ENCODE measurements at regions not wholly inside any gene's neighbourhood (a gene's known extent, or its start where the extent isn't known, plus 50 kb on each side); places are given as distances from the start of the nearest gene placed in this dataset.

DNA sequence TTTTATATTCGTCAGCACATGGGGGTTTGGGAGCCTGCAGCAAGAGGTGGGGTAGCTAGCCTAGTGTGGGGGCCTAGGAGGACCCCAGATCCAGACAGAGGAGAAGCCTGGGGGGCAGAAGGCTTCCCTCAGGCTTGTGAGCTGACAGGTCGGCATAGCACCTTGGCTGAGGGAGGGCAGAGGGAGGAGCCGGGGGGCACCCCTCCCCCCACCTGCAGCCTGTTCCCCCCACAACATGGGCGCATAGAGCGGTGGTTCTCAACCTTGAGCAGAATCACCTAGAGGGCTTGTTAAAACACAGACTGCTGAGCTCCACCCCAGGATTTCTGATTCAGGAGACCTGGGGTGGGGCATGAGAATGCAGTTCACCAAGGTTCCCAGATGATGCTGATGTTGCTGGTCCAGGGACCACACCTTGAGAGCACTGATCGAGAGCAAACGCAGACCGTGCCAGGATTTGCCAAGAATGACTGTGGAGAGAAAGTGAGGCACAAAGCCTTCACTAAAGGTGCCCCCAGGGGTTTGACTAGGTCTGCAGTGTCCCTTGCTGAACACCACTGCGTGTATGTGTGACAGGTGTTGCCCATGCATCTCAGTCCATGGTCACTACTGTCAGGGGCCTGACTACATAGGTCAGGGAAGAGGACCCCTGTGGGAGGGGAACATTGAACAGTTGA is 163.3 kb downstream of the MACROH2A1 start:
- no peak for DNase-seq (ENCODE audit: low spot score)

GRCh38 chr5:135234666-135235401 is 164.2 kb downstream of the MACROH2A1 start:
- no peak for DNase-seq (ENCODE audit: low spot score)

GRCh38 chr5:135234242-135234641 is 164.8 kb downstream of the MACROH2A1 start:
- no peak for DNase-seq (ENCODE audit: low spot score)

DNA sequence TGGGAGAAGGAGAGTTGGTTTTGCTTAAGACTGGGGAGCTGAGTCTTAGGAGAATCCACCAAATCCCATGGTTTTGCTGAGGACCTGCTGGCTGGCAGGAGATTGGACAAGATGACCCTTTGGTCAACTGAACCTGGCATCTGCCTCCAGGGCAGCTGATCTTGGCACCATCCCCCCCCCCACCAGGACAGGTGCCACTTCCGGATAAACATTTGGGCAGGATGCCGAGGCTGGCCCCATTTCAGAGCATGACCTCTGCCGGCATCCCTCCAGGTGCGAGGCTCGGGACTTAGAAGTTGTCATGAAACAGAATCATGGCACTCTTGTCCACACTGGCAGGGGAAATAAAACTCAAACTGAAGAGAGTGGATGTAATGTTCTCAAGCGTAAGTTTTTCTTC is 165.6 kb downstream of the MACROH2A1 start:
- no peak for DNase-seq (ENCODE audit: low spot score)

DNA sequence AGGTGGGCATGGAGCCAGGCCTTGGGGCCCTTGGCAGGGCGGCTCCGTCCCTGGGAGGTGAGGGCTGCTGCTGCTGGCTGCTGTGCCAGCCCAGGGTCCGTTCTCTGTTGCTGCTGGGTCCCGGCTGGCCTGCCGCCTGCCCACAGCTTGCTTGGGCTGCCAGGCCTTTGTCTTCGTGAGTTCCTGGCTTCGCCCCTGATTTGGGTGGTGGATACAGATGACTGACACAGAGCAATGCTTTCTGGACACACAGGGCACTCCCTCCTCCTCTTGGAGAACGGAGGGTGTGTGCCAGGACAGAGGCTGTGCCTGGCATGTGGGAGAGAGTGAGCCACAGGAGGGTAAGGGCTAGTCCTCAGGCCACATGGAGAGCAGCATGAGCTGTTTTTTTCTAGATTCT is 166.1 kb downstream of the MACROH2A1 start:
- no peak for DNase-seq (ENCODE audit: low spot score)

- no peak for DNase-seq (ENCODE audit: low spot score)
Measured at GRCh38 chr5:135231289-135231688, 167.7 kb downstream of the MACROH2A1 start.

GRCh38 chr5:135230251-135230925 is 168.6 kb downstream of the MACROH2A1 start:
- no peak for DNase-seq (ENCODE audit: low spot score)

GRCh38 chr5:135229679-135230132 is 169.3 kb downstream of the MACROH2A1 start:
- DNase-seq (ENCODE audit: low spot score), result no peak

GRCh38 chr5:135229122-135229521 is 169.9 kb downstream of the MACROH2A1 start:
- DNase-seq (ENCODE audit: low spot score), result no peak

DNA sequence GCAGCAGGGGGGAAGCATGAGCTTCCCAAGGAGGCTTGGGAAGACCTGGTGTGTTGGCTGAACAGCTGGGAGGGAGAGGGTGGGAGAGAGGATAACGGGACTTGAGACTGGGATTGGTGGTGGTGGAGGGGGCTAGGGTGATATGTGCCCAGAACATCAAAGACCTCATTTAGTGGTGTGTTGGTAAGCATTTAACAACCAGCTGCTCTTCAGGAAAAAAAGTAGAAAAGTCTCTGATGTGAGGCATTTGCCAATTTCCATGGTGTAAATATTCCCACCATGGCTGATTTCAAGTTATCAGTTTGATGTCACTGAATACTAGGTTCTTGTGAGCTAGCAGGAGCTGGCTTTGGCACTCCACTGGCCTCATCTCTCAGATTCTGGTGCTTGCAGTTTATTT is 170.8 kb downstream of the MACROH2A1 start:
- no peak for DNase-seq (ENCODE audit: low spot score)

GRCh38 chr5:135227064-135228022 is 171.7 kb downstream of the MACROH2A1 start:
- DNase-seq (ENCODE audit: low spot score), result no peak

DNA sequence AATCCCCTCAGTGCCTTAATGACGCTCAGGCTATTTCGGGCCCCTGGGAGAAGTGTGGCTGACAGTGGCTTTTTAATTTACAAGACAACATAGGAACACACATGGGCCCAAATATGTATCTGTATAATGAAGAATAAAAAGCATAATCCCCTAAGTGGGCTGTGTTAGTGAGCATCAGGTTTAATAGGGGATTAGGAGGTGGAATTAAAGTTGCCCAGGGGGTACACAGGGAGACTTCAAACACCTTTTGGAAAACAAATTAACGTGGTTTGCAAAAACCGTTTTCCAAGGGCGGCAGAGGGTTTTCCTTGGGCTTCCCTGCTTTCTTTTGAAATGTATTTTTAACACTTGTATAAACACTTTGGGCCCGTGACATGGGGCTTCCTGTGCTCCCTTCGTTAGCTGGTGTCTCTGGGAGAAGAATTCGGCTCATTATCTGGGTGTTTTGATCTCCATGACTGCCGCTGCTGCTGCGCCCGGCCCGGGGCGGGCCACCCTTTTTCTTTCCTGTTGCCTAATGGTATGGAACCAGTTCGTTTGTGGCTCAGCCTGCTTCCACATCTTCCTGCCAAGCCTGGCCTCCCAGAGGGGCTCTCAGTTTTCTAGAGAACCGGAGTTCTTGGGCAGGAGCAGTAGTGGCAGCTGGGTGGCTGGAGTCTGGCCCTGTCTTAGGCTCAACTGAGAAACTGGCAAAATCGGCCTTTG is 173.0 kb downstream of the MACROH2A1 start:
- DNase-seq (ENCODE audit: low spot score), result no peak

- no peak for DNase-seq (ENCODE audit: low spot score)
Measured at GRCh38 chr5:135223891-135224625, 175.0 kb downstream of the MACROH2A1 start.

DNA sequence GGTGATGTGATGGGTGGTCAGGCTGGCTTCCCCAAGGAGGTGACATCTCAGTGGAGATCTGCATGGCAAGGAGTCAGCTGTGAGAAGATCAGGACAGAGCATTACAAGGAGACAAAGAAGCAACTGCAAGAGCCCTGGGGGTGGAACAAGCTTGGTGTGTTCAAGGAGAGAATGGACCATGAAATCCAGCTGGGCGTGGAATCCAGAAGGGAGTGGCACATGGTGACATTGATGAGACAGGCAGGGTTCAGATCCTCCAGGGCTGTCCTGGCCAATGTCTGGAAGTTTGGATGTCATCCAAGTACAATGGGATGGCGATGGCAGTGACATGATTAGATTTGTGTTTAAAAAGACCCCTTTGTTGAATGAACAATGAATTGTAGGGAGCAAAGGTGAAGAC is 175.6 kb downstream of the MACROH2A1 start:
- no peak for DNase-seq (ENCODE audit: low spot score)

- no peak for DNase-seq (ENCODE audit: low spot score)
Measured at GRCh38 chr5:135222771-135223170, 176.3 kb downstream of the MACROH2A1 start.

DNA sequence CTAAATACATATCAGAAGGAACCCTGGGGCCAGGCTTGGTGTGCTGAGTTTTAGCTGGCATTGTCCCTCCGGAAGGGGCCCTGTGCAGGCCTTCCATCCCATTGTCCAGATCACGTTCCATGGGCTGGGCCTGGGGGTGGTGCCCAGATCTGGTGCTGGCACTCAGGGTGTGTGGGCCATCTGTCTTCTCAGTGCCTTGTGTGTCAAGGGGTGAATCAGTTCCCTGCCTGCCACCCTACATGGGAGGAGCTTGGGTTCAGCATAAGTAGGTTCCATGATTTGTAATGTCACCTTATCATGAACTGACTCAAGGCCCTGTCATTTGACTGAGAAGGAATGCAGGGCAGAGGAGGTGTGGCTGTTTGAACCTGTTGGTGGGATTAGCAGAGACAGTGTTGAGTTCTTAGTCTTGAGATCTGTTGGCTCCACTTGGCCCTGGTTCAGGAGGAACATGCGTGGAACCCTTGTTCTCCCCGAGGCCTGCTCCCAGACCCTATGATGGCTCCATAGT is 176.8 kb downstream of the MACROH2A1 start:
- DNase-seq (ENCODE audit: low spot score), result no peak

GRCh38 chr5:135221696-135222095 is 177.3 kb downstream of the MACROH2A1 start:
- DNase-seq (ENCODE audit: low spot score), result no peak

DNA sequence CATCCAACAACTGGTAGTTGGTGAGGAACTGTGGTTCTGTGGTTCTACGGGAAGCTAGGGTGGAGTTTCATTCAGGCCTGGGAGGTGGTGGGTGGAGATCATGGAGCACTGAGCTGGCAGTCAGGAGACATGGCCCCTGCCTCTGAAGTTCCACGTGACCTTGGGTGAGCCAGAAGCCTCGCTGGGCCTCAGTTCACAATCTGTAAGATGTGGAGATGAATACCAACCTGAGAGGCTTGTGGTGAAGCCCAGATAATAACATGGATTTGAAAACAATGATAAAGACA is 177.9 kb downstream of the MACROH2A1 start:
- no peak for DNase-seq (ENCODE audit: low spot score)

- DNase-seq (ENCODE audit: low spot score), result no peak
Measured at GRCh38 chr5:135220394-135221186, 178.4 kb downstream of the MACROH2A1 start.

GRCh38 chr5:135219868-135220267 is 179.2 kb downstream of the MACROH2A1 start:
- DNase-seq (ENCODE audit: low spot score), result no peak
